ENCODE measurements at regions not wholly inside any gene's neighbourhood (a gene's known extent, or its start where the extent isn't known, plus 50 kb on each side); places are given as distances from the start of the nearest gene placed in this dataset.

DNA sequence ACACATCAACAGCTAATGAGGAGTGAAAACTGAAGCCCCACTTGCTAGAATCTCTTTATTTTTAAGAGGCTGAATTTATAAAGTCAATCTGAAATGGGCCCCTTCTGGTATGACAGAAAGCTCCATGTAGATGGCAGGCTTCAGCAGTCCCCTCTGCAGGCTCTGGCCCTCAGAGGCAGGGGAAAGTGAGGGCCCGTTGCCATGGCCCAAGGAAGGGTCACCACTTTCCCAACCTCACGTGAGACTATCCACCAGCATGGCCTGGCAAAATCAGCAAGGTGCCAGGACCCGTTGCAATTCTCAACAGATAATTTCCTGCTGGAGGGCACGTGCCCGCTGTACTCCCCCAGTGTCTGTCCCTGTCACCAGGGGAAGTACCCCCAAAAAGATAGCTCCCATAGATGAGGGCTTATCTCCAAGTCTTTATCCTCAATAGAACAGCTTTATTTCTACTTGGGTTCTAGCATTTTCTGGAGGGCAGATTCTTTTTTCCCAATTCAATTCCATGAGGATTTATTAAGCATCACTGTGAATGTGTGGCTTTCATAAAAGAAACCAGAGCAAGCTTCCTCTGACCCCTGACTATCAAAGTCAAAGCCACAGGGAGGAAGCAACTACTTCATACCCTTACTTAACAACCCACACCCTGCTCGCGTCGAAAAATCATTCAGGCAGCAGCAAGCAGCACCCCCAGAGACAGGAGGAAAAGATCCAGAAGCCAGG lies 85.4 kb upstream of the FSTL4 start:
- TF ChIP-seq, protein P1, sequence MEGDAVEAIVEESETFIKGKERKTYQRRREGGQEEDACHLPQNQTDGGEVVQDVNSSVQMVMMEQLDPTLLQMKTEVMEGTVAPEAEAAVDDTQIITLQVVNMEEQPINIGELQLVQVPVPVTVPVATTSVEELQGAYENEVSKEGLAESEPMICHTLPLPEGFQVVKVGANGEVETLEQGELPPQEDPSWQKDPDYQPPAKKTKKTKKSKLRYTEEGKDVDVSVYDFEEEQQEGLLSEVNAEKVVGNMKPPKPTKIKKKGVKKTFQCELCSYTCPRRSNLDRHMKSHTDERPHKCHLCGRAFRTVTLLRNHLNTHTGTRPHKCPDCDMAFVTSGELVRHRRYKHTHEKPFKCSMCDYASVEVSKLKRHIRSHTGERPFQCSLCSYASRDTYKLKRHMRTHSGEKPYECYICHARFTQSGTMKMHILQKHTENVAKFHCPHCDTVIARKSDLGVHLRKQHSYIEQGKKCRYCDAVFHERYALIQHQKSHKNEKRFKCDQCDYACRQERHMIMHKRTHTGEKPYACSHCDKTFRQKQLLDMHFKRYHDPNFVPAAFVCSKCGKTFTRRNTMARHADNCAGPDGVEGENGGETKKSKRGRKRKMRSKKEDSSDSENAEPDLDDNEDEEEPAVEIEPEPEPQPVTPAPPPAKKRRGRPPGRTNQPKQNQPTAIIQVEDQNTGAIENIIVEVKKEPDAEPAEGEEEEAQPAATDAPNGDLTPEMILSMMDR (IDR thresholded peaks at IDR 0.05; ENCODE audit: low read depth, low read length) = no peak
- TF ChIP-seq EZH2phosphoT487 (IDR thresholded peaks at IDR 0.05; ENCODE audit: low read depth) = no peak

Measured in OCI-LY3 (cell line).